ENCODE measurements at regions not wholly inside any gene's neighbourhood (a gene's known extent, or its start where the extent isn't known, plus 50 kb on each side); places are given as distances from the start of the nearest gene placed in this dataset.
"Not testable (repeated sequence)": the region's sequence is repeated elsewhere in the genome, so short reads cannot be mapped to it uniquely, and the experiment has no call there.

DNA sequence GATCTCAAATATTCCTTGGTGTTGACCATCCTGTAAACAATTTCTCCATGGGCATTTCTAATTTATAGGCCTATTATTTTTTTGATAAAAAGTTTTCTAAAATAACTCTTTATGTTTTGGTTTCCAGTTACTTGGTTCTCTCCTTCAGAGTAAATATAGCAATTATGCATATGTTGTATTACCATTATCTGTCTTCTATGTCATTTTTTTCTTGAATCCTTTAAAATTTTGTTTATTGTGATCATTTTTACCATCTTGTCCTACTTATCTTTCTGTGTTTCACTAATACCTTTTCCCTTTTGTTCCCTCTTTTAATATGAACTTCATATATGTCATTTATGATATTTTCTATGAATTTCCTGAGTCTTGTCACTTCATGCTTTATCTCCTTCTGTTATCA, 341.1 kb downstream of the PDCD6IP start:
- DNase-seq, result no peak

DNA sequence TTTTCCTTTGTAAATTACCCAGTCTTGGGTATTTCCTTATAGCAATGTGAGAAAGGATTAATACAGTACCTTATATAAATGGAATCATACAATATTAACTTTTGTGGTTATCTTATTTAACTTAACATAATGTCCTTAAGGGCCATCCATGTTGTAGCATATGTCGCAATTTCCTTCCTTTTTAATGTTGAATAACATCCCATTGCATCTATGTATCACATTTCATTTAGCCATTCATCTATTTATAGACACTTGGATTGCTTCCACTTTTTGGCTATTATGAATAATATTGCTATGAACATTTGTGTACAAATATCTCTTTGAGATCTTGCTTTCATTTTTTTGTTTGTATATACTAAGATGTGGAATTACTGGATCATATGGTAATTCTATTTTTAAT, 342.2 kb downstream of the PDCD6IP start:
- DNase-seq, result no peak

- DNase-seq, result no peak
Observed at GRCh38 chr3:34141841-34142337, 343.5 kb downstream of the PDCD6IP start.

DNA sequence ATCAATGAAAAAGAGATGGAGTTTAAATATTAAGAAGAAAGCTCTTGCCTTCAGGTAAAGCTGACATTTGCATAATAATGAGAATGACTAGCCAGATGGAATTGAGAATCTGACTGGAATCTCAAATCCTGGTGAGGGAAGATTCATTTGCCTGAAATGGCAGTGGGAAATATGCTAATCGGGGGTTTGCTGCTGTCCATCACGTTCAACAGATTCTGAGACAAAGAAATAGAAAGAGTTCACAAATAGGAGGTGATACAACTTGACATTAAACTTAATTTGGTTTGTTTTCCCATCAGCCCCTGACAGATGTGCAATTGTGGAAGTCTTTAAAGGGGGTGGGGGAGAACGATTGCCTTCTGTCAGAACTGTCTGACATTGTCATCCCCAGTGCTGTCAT, 347.4 kb downstream of the PDCD6IP start:
- DNase-seq, result no peak

DNA sequence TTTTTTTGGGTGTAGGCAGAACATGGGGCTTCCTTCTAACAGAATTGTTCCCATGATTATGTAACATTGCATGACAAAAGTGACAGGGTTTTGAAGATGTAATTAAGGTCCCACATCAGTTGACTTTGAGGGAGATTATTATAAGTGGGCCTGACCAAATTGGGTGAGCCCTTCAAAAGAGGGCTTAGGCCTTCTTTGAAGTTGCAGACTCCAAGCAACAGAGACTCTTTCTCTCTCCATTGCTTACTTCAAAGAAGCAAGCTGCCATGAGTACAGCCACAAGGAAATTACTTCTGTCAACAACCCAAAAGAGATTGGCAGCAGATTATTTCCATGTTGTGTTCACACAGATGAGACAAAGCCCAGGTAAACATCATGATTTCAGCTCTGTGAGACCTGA, 348.2 kb downstream of the PDCD6IP start:
- DNase-seq, result no peak

DNA sequence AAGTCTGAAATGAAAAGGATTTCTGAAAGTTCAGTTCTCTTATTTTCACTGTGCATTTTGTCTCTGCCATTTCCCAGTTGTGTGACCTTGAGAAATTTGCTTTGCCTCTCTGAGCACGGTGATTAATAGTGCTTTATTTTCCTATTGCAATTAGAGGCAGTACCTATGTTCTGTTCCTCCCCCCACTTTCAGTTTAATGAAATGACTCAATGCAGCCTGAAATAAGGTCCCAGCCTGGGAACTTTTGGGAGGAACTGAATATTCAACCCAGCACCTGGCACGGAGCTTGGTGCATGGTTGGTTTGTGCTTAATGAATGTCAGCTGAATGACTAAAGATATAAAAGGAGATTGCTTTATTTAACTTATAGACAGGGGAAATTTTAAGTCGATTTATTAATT, 352.6 kb downstream of the PDCD6IP start:
- DNase-seq, result no peak

DNA sequence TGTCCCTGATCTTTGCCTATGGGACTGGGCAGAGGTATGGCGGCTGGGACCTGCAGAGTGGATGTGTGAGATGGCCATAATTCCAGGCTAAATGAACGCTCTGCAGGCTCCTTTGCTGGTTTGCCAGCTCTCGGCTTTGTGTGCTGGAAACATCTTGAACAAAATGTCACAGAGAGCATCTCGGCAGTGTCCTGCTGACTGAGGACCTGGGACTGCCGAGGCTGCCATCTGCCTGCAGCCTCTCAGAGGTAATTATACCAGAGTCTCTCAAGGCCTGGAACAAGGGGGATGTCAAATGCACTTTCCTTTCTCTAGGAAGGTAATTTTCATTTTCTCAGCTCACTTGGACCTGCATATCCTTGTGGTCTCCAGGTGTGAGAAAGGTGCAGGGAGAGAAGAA, 354.2 kb downstream of the PDCD6IP start:
- no peak for DNase-seq

DNA sequence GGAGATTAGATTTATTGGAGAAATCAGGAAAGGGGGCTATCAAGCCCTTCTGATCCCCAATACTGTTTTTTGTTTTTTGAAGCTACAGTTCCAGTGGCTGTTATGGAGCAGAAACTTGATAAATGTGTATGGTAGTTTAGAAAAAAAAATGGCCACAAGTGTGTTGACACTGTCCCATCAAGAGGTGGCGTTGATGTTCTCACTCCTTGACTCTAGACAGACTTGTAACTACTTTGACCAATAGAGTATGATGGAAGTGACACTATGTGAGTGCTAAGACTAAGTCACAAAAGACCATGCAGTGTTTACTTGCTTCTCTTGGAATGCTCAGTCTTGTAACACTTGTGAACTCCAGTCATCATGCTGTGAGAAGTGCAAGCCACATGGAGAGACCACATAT, 356.7 kb downstream of the PDCD6IP start:
- no peak for DNase-seq

DNA sequence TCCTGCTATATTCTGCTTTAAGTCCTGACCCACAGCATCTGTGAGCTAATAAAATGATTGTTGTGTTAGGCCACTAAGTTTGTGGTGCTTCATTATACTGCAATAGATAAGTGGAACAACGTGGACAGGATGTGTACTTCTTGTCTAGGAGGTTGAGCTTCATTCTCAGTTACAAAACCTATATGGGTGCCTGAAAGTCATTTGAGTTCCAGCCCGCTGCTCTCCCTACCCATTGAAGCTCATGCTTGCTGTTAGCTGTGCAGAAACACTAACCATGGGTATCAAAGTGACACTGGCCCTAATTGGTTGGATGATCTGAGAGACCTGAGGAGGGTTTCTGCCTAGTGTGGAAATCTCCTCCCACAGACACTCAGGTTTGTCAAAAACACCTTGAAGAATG, 357.2 kb downstream of the PDCD6IP start:
- DNase-seq, result no peak

DNA sequence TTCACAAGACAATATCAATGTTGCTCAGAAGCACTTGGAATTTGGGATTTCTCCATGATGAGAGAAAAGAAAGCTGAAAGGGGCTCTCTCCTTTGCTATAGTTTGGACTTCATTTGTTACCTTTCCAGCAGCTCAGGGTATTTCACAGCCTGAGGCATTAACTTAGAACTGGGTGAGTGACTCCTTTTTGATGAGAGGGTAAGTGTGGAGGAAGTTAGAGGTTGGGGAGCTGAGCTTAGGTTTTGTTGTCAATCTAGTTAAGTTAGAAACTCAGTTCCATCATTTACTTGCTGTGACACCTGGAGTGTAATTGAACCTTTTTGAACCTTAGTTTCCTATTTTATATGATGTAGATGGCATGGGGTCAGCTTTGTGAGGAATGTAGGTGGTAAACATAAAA, 359.1 kb downstream of the PDCD6IP start:
- DNase-seq, result no peak

GRCh38 chr3:34159613-34160420, 361.4 kb downstream of the PDCD6IP start:
- no peak for DNase-seq

DNA sequence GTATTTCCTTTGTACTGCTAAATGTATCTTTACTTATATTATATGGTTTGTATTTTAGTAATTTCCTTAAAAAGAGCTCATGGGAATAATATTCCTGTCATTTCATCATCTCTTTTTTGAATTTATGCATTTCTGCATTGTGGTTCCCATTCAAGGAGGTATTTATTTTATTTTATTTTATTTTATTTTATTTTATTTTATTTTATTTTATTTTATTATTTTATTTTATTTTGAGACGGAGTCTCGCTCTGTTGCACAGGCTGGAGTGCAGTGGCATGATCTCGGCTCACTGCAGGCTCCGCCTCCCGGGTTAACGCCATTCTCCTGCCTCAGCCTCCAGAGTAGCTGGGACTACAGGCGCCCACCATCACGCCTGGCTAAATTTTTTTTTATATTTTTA, 371.2 kb downstream of the PDCD6IP start:
- not testable (repeated sequence) for DNase-seq

DNA sequence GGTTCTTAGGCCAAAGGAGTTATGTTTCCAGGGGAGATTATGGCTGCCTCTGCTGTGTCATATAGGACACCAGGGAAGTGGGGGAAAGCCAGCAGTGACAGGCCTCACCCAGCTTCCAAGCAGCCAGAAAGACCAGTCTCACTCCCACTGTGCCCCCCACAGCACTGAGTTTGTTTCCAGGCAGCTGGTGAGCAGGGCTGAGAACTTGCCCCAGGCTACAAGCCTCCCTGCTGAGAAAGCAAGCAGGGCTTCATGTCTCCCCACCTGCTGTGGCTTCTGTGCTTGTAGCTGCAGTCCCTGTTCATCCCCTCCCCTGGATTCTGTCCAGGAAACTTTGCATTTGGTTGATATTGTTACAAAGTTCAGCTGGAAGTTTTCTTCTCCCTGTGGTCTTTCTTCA, 376.3 kb downstream of the PDCD6IP start:
- DNase-seq, result no peak

DNA sequence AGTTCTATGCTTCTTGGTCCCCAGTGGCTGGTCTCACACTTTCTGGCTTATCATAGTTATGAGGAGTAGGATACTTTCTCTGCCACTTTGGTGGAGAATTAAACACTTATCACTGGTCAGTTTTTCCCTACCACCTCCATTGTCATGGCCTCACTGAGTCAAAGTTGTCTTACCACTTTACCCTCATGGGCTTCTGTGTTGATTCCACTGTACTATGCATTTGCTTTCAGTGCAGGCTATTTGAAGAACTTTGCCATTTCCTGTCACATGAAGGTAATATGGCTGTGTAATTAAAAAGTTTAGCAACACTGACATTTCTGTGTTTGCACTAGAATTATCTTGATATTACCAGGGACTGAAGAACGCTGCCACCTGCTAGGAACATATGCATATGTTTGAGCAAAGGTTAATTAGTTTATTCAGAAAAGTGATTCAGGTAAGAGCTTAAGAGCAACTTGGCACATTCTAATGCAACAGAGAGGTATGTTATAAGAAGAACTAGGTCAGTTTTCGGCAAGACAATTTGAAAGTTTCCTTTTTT, 377.3 kb downstream of the PDCD6IP start:
- DNase-seq, result no peak

- no peak for DNase-seq
Observed at GRCh38 chr3:34176723-34177122, 378.3 kb downstream of the PDCD6IP start.

DNA sequence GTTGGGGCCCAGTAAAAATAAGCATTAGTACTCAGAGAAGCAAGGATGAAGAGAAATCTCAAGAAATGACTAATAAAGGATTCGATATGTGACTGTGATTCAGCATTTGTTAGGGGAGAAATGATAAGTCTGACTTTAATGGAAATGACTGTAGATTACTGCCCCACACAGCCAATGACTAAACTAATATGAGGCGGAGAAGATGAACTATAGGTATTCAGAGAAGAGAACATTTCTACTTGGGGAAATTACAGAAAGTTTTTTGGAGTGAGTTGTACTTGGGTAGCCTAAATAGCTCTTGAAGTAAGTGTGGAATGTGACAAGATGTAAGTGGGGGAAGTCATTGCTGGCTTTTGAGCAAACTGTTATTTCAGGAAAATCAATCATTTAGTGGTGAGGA, 380.0 kb downstream of the PDCD6IP start:
- DNase-seq, result no peak

- no peak for DNase-seq
Observed at GRCh38 chr3:34179716-34180115, 381.3 kb downstream of the PDCD6IP start.

DNA sequence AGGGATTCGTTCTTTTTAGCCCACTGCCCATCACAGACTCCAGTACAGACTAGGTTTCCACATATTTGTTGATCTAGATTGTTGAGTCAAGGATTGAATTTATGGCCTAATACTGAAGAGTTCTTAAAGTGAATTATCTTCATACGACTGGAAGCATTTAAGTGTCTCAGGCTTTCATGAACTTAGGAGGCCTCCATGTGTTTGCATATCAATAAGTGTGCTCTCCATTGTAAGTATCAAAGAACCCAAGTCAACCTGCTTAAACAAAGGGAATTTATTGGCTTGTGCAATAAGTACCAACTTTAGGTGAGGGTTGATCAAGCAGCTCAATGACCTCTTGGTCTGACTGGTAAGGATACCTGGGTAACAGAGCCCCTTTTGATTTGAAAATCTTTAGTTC, 382.1 kb downstream of the PDCD6IP start:
- no peak for DNase-seq

GRCh38 chr3:34183114-34183513, 384.7 kb downstream of the PDCD6IP start:
- no peak for DNase-seq

GRCh38 chr3:34183611-34184340, 385.3 kb downstream of the PDCD6IP start:
- peak; percentile 49 for DNase-seq

DNA sequence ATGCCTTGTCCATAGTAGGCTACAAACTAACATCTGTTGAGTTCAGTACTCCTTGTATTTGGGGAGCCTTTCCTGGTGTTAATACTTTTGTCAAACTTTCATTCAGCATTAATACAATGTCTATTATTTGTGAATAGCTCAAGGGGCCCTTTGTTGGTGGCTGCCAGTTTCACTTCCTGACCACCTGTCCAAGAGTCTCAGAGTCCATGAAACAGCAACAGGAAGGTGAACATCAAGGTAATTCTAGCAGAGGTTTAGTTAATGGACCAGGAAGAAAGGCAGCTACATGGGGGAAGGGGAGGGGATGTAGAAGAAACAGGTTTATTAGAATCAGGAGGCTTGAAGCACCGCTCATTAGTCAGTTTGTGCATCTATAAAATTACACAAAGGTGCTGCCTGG, 386.9 kb downstream of the PDCD6IP start:
- DNase-seq, result no peak

GRCh38 chr3:34189133-34189532, 390.7 kb downstream of the PDCD6IP start:
- no peak for DNase-seq

GRCh38 chr3:34196914-34197313, 398.5 kb downstream of the PDCD6IP start:
- no peak for DNase-seq

- no peak for DNase-seq
Observed at GRCh38 chr3:34198309-34198708, 399.9 kb downstream of the PDCD6IP start.
